ENCODE measurements at regions not wholly inside any gene's neighbourhood (a gene's known extent, or its start where the extent isn't known, plus 50 kb on each side); places are given as distances from the start of the nearest gene placed in this dataset.
"Not testable (repeated sequence)": the region's sequence is repeated elsewhere in the genome, so short reads cannot be mapped to it uniquely, and the experiment has no call there.

GRCh38 chr6:27667016-27667656 is 194.2 kb upstream of the ZNF184 start:
- Histone ChIP-seq H3K36me3 (ENCODE audit: control insufficient read depth, insufficient read depth, low read length) (no peaks in the 10 kb centered on the region), H3K4me3 (replicated peaks; ENCODE audit: low read depth, low read length) (peak overlapping the region; percentile 43; the same call in 1 of the 2 replicates), H3K27me3 (replicated peaks; ENCODE audit: control insufficient read depth, insufficient read depth, low read length) (no peaks in the 10 kb centered on the region)
- no peak for TF ChIP-seq CTCF (IDR thresholded peaks at IDR 0.05; ENCODE audit: insufficient read depth, low read length, poor library complexity, severe bottlenecking)
- no peak for DNase-seq (ENCODE audit: extremely low read depth, insufficient read length)

- Histone ChIP-seq H3K27me3 (replicated peaks; ENCODE audit: control insufficient read depth, insufficient read depth, low read length) (no peaks in the 10 kb centered on the region), H3K4me3 (replicated peaks; ENCODE audit: low read depth, low read length) (no peak overlapping the region), H3K36me3 (ENCODE audit: control insufficient read depth, insufficient read depth, low read length) (no peaks in the 10 kb centered on the region)
- no peak for TF ChIP-seq CTCF (IDR thresholded peaks at IDR 0.05; ENCODE audit: insufficient read depth, low read length, poor library complexity, severe bottlenecking)
- no peak for DNase-seq (ENCODE audit: extremely low read depth, insufficient read length)
These were observed 189.9 kb upstream of the ZNF184 start for GRCh38 chr6:27662769-27663168.

- not testable (repeated sequence) for DNase-seq (ENCODE audit: extremely low read depth, insufficient read length); H3K27me3 ChIP-seq (replicated peaks; ENCODE audit: control insufficient read depth, insufficient read depth, low read length); H3K4me3 ChIP-seq (replicated peaks; ENCODE audit: low read depth, low read length); H3K36me3 ChIP-seq (ENCODE audit: control insufficient read depth, insufficient read depth, low read length)
These were observed 189.3 kb upstream of the ZNF184 start for GRCh38 chr6:27662212-27662611.

DNA sequence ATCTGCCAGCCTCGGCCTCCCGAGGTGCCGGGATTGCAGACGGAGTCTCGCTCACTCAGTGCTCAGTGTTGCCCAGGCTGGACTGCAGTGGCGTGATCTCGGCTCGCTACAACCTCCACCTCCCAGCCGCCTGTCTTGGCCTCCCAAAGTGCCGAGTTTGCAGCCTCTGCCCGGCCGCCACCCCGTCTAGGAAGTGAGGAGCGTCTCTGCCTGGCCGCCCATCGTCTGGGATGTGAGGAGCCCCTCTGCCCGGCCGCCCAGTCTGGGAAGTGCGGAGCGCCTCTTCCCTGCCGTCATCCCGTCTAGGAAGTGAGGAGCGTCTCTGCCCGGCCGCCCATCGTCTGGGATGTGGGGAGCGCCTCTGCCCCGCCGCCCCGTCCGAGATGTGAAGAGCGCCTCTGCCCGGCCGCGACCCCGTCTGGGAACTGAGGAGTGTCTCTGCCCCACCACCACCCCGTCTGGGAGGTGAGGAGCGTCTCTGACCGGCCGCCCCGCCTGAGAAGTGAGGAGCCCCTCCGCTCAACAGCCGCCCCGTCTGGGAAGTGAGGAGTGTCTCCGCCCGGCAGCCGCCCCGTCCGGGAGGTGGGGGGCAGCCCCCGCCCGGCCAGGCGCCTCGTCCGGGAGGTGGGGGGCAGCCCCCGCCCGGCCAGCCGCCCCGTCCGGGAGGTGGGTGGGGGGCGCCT is 180.4 kb upstream of the ZNF184 start:
- not testable (repeated sequence) for H3K27me3 ChIP-seq (replicated peaks; ENCODE audit: control insufficient read depth, insufficient read depth, low read length); H3K36me3 ChIP-seq (ENCODE audit: control insufficient read depth, insufficient read depth, low read length); H3K4me3 ChIP-seq (replicated peaks; ENCODE audit: low read depth, low read length); DNase-seq (ENCODE audit: extremely low read depth, insufficient read length)

- no peak for TF ChIP-seq CTCF (IDR thresholded peaks at IDR 0.05; ENCODE audit: insufficient read depth, low read length, poor library complexity, severe bottlenecking)
- no peaks in the 10 kb centered on the region for H3K36me3 ChIP-seq (ENCODE audit: control insufficient read depth, insufficient read depth, low read length)
- no peaks in the 10 kb centered on the region for H3K27me3 ChIP-seq (replicated peaks; ENCODE audit: control insufficient read depth, insufficient read depth, low read length)
- DNase-seq (ENCODE audit: extremely low read depth, insufficient read length): no peak
- no peak overlapping the region for H3K4me3 ChIP-seq (replicated peaks; ENCODE audit: low read depth, low read length)
These were observed 178.4 kb upstream of the ZNF184 start for GRCh38 chr6:27651371-27651732.

DNA sequence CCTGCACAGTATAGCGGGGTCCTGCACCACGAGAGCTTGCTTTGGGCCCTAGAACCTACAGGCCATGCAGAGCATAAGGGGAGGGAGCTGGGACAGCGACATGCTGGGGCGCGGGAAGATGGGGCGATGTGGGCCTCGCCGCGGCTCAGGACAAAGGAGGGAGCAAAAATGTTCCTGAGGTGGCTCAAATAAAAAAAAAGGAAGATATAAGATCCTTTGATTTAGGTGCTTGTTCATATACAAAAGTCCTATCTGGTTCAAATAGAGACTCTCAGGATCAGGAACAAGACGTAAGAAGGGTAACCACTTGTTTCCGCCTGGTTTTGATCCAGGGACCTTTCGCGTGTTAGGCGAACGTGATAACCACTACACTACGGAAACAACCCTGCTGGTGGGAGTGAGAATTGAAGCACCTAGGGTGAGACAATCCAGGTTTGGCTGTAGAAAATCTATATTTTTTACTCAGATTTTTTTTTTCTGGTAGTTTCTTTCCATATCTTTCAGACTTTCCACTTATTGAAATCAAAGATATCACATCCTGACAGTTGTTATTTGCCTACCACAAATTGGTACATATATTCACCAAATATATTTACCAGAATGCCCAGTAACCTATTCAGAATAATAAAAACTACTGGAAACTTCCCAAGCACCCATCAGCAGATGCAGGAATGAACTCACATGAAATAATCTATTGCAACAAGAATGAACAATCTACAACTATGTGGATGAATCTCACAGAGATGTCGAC is 177.9 kb upstream of the ZNF184 start:
- peak; percentile 34 for TF ChIP-seq CTCF (IDR thresholded peaks at IDR 0.05; ENCODE audit: insufficient read depth, low read length, poor library complexity, severe bottlenecking)
- peak; percentile 37 for DNase-seq (ENCODE audit: extremely low read depth, insufficient read length)

More for the DNA sequence above, 177.9 kb upstream of the ZNF184 start:
- Histone ChIP-seq H3K4me3 (replicated peaks; ENCODE audit: low read depth, low read length) (no peak overlapping the region), H3K27me3 (replicated peaks; ENCODE audit: control insufficient read depth, insufficient read depth, low read length) (no peaks in the 10 kb centered on the region), H3K36me3 (ENCODE audit: control insufficient read depth, insufficient read depth, low read length) (no peaks in the 10 kb centered on the region)
